Stimulated activated CD8-positive, alpha-beta memory T cell treated with anti-CD3 and anti-CD28 coated beads, Interleukin-4, amount 100 ng/mL, for 48 hours (primary cell): ENCODE measurements at regions not wholly inside any gene's neighbourhood (a gene's known extent, or its start where the extent isn't known, plus 50 kb on each side); places are given as distances from the start of the nearest gene placed in this dataset.

ENCODE experiments used
- DNase-seq: peaks from one replicate; pipeline ENCODE4 v3.0.0-alpha.2; 2020

GRCh38 chrX:51798701-51799100 is 55.5 kb downstream of the GSPT2 start:
- DNase-seq = no peak

DNA sequence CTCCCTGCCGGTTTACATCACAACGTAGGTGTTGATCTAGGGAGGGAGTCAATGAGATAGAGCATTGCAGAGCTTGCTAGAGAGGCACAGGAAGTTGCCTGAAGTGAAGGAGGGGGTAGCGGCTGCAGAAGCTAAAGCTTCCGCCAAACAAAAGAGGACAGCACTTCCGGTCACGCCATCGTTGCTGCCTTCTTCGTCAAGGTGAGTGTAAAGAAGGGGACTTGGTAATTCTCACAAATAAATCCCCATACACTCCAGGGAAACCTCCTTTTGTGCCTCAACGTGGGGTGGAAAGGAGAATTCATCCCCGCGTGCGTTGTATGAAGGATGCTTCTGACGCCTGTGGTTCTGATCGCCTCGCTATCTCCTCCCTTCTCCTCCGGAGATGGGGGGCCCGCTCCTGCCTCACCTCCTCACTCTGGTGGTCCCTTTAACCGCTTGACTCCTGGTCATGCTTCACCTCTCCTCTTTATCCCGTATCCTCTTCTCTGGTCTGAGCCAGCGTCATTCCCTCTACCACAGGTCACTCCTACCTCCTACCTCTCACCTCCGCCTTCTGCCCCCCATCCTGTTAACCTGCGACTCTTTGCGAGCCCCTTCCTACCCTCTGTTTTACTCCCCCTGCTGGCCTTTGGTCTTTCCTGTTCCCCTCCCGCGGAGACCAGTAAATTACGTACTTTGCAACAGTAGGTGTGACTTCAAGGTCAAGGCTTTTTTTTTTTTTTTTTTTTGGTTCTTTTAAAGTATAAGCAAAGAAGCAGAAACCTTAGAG is 59.9 kb downstream of the GSPT2 start:
- DNase-seq = peak; percentile 64

GRCh38 chrX:51803833-51804232 is 60.6 kb downstream of the GSPT2 start:
- no peak for DNase-seq

- no peak for DNase-seq
Observed at GRCh38 chrX:51804741-51805140, 61.5 kb downstream of the GSPT2 start.

- no peak for DNase-seq
Observed at GRCh38 chrX:51813886-51814460, 70.7 kb downstream of the GSPT2 start.

- DNase-seq = no peak
Observed at GRCh38 chrX:51824061-51824460, 69.4 kb upstream of the MAGED1 start.

GRCh38 chrX:51825436-51825835 is 68.0 kb upstream of the MAGED1 start:
- no peak for DNase-seq

DNA sequence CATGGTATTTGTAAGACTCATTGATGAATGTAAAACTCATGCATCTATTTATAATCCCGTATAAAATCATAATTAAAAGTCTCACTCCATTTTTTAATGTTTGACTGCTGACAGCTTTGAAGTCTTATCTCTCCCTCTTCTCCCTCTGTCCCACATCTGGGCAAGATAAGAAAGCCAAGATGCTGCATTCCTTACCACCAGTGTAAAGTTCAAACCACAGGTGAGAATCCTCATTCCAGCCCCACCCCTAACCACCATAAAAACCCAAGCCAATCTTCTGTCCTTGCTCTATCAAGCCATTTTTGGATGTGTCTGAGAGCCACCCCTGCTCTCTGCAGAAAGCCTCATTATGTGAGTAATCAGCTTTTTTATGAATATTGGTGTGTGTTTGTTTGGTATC is 59.3 kb upstream of the MAGED1 start:
- DNase-seq = no peak

GRCh38 chrX:51836823-51837222 is 56.6 kb upstream of the MAGED1 start:
- DNase-seq = no peak

- no peak for DNase-seq
Observed at GRCh38 chrX:51837451-51837850, 56.0 kb upstream of the MAGED1 start.

DNA sequence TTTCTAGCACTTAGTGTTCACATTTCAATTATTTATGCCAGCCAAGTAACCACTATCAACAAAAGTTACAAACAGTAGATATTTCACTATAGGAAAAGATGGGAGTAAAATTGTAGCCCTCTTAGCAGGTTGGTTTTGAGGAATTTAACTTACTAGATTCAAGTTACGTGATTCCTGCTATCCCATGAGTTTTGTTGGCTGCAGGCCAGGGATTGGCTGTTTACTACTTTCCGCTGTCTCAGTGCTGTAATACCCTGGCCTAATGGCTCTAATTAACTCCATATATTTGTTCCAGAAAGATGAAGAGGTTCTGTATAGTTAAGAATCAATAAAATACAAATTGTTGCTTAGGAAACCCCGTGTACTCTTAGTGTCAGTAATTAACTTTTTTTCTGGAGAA is 55.5 kb upstream of the MAGED1 start:
- no peak for DNase-seq
